ENCODE measurements at regions not wholly inside any gene's neighbourhood (a gene's known extent, or its start where the extent isn't known, plus 50 kb on each side); places are given as distances from the start of the nearest gene placed in this dataset.

DNA sequence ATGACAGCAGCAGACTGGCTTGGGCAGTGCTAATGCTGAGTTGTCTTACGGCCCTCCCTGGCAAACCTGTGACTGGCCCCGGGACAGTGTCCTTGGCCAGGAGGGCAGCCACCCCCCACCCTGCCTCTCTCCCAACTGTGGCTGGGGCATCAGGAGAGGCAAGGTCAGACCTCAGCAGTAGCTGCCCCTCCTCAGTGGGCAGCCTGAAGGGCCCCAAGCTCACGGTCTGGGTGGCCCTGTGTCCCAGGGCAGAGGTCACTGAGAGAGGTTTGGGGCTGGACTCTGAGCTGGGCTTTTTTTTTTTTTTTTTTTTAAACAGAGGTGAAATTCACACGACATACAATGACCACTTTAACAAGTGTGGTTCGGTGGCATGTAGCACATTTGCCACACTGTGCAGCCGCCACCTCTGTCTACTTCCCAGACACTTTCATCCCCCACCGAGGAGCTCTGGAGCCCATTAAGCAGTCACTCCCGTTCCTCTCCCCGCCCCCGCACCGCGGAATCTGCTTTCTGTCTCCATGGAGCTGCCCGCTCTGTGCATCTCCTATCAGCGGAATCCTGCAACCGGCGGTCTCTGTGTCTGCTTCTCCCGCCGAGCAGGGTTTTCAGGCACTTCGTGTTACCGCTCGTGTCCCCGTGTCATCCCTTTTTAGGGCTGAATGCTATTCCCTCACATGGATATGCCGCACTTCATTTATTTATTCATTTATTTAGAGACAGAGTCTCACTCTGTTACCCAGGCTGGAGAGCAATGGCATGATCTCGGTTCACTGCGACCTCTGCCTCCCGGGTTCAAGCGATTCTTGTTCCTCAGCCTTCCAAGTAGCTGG, 67.9 kb upstream of the GATA5 start (continued):
- TF ChIP-seq, protein P1, sequence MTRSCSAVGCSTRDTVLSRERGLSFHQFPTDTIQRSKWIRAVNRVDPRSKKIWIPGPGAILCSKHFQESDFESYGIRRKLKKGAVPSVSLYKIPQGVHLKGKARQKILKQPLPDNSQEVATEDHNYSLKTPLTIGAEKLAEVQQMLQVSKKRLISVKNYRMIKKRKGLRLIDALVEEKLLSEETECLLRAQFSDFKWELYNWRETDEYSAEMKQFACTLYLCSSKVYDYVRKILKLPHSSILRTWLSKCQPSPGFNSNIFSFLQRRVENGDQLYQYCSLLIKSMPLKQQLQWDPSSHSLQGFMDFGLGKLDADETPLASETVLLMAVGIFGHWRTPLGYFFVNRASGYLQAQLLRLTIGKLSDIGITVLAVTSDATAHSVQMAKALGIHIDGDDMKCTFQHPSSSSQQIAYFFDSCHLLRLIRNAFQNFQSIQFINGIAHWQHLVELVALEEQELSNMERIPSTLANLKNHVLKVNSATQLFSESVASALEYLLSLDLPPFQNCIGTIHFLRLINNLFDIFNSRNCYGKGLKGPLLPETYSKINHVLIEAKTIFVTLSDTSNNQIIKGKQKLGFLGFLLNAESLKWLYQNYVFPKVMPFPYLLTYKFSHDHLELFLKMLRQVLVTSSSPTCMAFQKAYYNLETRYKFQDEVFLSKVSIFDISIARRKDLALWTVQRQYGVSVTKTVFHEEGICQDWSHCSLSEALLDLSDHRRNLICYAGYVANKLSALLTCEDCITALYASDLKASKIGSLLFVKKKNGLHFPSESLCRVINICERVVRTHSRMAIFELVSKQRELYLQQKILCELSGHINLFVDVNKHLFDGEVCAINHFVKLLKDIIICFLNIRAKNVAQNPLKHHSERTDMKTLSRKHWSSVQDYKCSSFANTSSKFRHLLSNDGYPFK (CRISPR knock-in tag; IDR thresholded peaks at IDR 0.05; ENCODE audit: borderline replicate concordance) = peak; percentile 71; the same call in 1 of the 2 replicates
- TF ChIP-seq KDM3A (CRISPR knock-in tag; IDR thresholded peaks at IDR 0.05; ENCODE audit: low read depth) = 0 out of 2 replicates have a peak, but pooled peaks have one; percentile 41
- TF ChIP-seq, protein P2, sequence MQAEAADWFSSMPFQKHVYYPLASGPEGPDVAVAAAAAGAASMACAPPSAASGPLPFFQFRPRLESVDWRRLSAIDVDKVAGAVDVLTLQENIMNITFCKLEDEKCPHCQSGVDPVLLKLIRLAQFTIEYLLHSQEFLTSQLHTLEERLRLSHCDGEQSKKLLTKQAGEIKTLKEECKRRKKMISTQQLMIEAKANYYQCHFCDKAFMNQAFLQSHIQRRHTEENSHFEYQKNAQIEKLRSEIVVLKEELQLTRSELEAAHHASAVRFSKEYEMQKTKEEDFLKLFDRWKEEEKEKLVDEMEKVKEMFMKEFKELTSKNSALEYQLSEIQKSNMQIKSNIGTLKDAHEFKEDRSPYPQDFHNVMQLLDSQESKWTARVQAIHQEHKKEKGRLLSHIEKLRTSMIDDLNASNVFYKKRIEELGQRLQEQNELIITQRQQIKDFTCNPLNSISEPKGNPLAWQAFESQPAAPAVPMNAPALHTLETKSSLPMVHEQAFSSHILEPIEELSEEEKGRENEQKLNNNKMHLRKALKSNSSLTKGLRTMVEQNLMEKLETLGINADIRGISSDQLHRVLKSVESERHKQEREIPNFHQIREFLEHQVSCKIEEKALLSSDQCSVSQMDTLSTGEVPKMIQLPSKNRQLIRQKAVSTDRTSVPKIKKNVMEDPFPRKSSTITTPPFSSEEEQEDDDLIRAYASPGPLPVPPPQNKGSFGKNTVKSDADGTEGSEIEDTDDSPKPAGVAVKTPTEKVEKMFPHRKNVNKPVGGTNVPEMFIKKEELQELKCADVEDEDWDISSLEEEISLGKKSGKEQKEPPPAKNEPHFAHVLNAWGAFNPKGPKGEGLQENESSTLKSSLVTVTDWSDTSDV (CRISPR knock-in tag; IDR thresholded peaks at IDR 0.05) = peak; percentile 85; the same call in 1 of the 2 replicates
- peak; percentile 70; the same call in 1 of the 2 replicates for TF ChIP-seq ZBTB38 (CRISPR knock-in tag; IDR thresholded peaks at IDR 0.05)
- peak; percentile 24; the same call in 1 of the 2 replicates for TF ChIP-seq ZNF331 (CRISPR knock-in tag; IDR thresholded peaks at IDR 0.05)
- TF ChIP-seq, protein P3, sequence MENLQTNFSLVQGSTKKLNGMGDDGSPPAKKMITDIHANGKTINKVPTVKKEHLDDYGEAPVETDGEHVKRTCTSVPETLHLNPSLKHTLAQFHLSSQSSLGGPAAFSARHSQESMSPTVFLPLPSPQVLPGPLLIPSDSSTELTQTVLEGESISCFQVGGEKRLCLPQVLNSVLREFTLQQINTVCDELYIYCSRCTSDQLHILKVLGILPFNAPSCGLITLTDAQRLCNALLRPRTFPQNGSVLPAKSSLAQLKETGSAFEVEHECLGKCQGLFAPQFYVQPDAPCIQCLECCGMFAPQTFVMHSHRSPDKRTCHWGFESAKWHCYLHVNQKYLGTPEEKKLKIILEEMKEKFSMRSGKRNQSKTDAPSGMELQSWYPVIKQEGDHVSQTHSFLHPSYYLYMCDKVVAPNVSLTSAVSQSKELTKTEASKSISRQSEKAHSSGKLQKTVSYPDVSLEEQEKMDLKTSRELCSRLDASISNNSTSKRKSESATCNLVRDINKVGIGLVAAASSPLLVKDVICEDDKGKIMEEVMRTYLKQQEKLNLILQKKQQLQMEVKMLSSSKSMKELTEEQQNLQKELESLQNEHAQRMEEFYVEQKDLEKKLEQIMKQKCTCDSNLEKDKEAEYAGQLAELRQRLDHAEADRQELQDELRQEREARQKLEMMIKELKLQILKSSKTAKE (CRISPR knock-in tag; IDR thresholded peaks at IDR 0.05; ENCODE audit: borderline replicate concordance) = 0 out of 2 replicates have a peak, but pooled peaks have one; percentile 9
- peak; percentile 26; the same call in 1 of the 2 replicates for TF ChIP-seq ZFX (CRISPR knock-in tag; IDR thresholded peaks at IDR 0.05; ENCODE audit: low read depth)
- no peak for TF ChIP-seq ZNF33A (CRISPR knock-in tag; IDR thresholded peaks at IDR 0.05; ENCODE audit: borderline replicate concordance)
- no peak for TF ChIP-seq NONO (IDR thresholded peaks at IDR 0.05)
- peak; percentile 69; the same call in 1 of the 2 replicates for TF ChIP-seq NONO (CRISPR knock-in tag; conservative IDR thresholded peaks at IDR 0.05)
- TF ChIP-seq PITX1 (CRISPR knock-in tag; IDR thresholded peaks at IDR 0.05) = peak; percentile 28; the same call in 1 of the 2 replicates
- peak; percentile 43; the same call in 1 of the 2 replicates for TF ChIP-seq SPEN (CRISPR knock-in tag; IDR thresholded peaks at IDR 0.05; ENCODE audit: low read depth)
- 0 out of 2 replicates have a peak, but pooled peaks have one; percentile 47 for TF ChIP-seq RORA (CRISPR knock-in tag; IDR thresholded peaks at IDR 0.05)
- TF ChIP-seq SRF (IDR thresholded peaks at IDR 0.05; ENCODE audit: low read depth, low read length) = no peak
- peak; percentile 56; the same call in 1 of the 2 replicates for TF ChIP-seq HDAC2 (CRISPR knock-in tag; IDR thresholded peaks at IDR 0.05)
- TF ChIP-seq ZNF768 (CRISPR knock-in tag; IDR thresholded peaks at IDR 0.05) = peak; percentile 35; the same call in 1 of the 2 replicates
- TF ChIP-seq FOXJ3 (CRISPR knock-in tag; IDR thresholded peaks at IDR 0.05; ENCODE audit: borderline replicate concordance) = 0 out of 2 replicates have a peak, but pooled peaks have one; percentile 16
- TF ChIP-seq, protein P4, sequence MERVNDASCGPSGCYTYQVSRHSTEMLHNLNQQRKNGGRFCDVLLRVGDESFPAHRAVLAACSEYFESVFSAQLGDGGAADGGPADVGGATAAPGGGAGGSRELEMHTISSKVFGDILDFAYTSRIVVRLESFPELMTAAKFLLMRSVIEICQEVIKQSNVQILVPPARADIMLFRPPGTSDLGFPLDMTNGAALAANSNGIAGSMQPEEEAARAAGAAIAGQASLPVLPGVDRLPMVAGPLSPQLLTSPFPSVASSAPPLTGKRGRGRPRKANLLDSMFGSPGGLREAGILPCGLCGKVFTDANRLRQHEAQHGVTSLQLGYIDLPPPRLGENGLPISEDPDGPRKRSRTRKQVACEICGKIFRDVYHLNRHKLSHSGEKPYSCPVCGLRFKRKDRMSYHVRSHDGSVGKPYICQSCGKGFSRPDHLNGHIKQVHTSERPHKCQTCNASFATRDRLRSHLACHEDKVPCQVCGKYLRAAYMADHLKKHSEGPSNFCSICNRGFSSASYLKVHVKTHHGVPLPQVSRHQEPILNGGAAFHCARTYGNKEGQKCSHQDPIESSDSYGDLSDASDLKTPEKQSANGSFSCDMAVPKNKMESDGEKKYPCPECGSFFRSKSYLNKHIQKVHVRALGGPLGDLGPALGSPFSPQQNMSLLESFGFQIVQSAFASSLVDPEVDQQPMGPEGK (CRISPR knock-in tag; IDR thresholded peaks at IDR 0.05) = peak; percentile 88
- TF ChIP-seq TBL1XR1 (IDR thresholded peaks at IDR 0.05; ENCODE audit: borderline replicate concordance, low read length, partially characterized antibody) = peak; percentile 13

Measured in HepG2 (cell line).